ENCODE measurements at regions not wholly inside any gene's neighbourhood (a gene's known extent, or its start where the extent isn't known, plus 50 kb on each side); places are given as distances from the start of the nearest gene placed in this dataset.

DNA sequence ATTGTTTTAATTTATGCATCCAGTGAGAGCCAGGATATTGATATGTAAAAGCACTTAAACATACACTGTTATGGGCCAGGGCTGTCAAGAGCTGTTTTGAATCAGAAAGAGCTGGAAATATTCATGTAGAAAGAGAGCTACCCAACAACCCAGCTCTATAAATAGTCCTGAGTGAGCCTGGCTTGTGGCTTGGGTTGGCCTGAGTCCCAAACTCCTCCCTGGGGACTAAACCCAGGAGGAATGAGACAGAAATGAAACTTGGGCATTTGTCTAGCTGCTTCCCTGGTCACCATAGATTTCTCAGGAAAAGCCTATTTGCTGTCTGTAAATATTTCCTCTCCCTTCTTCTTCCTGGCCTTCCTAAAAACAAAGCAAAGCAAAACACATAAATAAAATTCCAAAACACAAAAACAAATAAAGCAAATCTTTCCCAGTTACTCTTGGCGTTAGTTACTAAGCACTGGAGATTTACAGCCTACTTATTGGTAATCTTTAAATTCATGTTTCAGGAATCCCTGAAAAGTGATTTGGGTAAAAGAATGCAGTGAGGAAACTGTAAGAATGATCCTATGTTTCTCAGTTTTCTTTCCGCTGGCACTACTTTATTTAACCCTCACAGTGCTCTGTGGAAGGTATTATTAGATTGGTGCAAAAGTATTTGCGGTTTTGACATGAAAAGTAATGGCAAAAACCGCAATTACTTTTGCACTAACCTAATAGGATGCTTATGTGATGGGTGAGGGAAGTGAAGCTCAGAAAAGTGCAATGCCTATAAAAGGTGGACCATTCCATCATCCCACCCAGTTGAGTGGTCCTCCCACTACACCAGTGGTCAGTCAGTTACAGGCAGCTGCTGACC lies 111.8 kb downstream of the CARTPT start (continued):
- TF ChIP-seq, protein P1, sequence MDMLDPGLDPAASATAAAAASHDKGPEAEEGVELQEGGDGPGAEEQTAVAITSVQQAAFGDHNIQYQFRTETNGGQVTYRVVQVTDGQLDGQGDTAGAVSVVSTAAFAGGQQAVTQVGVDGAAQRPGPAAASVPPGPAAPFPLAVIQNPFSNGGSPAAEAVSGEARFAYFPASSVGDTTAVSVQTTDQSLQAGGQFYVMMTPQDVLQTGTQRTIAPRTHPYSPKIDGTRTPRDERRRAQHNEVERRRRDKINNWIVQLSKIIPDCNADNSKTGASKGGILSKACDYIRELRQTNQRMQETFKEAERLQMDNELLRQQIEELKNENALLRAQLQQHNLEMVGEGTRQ (IDR thresholded peaks at IDR 0.05; ENCODE audit: low read depth, low read length) = no peak
- TF ChIP-seq NFE2L2 (IDR thresholded peaks at IDR 0.05; ENCODE audit: low read depth, low read length) = no peak

DNA sequence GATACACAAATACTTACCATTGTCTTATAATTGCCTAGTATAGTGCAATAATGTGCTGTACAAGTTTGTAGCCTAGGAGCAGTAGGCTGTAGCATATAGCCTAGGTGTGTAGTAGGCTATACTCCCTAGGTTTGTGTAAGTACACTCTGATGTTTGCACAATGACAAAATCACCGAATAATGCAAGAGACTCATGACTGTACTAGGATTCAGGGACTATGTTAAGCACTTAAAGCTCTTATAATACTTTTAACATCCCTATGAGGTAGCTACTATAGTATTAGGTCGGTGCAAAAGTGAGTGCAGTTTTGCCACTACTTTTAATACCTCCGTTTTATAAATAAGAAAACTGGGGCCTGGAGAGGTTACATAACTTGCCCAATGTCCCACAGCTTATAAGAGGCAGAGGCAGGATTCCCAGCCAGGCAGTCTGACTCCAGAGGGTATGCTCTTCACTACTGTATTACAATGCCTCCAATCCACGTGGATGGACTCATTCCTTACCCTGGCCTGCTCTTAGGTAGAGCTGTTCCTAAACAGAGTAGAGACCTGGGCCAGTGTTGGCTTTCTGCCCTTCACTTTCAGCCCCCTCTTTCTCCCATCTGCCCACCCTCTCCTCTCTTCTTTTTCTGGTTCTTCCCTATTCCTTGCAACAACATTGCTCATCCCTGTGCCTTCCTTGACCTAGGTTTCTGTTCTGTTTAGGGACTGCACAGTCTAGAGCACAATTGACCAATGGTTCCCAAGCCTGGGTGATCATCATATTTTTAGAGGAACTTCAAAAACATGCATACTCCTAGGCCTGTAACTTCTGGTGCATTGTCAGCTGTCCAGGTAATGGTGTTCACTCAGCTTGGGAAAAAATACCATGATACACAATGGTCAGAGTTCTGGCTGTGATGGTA lies 114.0 kb downstream of the CARTPT start:
- Histone ChIP-seq H2BK120ac (ENCODE audit: low read depth, low read length) (no peak overlapping the region), H4K5ac (ENCODE audit: low read depth, low read length) (no peak overlapping the region), H4K8ac (ENCODE audit: low read depth in 2 of 2, low read length in 2 of 2) (no peak overlapping the region), H3K4me2 (ENCODE audit: low read depth, low read length) (no peak overlapping the region), H3K9me1 (ENCODE audit: insufficient read depth, low read length) (0 out of 2 replicates have a peak, but pooled peaks cover 2% of the 10 kb centered on the region), H3K27ac (ENCODE audit: insufficient read depth, low read length) (no peak overlapping the region), H4K20me1 (ENCODE audit: insufficient read depth, low read length) (no peaks in the 10 kb centered on the region), H2BK5ac (ENCODE audit: low read depth, low read length, poor library complexity, severe bottlenecking) (no peak overlapping the region), H4K91ac (ENCODE audit: insufficient read depth, low read depth, low read length) (no peak overlapping the region), H3K4me1 (ENCODE audit: control insufficient read depth, insufficient read depth, low read length) (peaks cover 3% of the 10 kb centered on the region), H3K56ac (ENCODE audit: extremely low read depth, insufficient read depth, low read length) (no peak overlapping the region), H3K4me3 (ENCODE audit: insufficient read depth, low read depth, low read length) (no peak overlapping the region), H3K14ac (replicated peaks; ENCODE audit: low read depth, low read length) (no peak overlapping the region), H2AK9ac (replicated peaks; ENCODE audit: low read depth, low read length, poor library complexity) (no peak overlapping the region), H2AFZ (replicated peaks; ENCODE audit: low read length, poor library complexity) (peak overlapping the region; percentile 34), H3K4ac (ENCODE audit: low read depth, low read length) (no peak overlapping the region), H3K36me3 (ENCODE audit: control insufficient read depth, insufficient read depth, low read length) (no peaks in the 10 kb centered on the region), H2AK5ac (ENCODE audit: low read depth, low read length) (no peak overlapping the region), H3K27me3 (ENCODE audit: control insufficient read depth, insufficient read depth, low read length) (no peaks in the 10 kb centered on the region; the same call in 1 of the 2 replicates), H3K9ac (ENCODE audit: low read depth, low read length) (no peak overlapping the region), H3K23ac (ENCODE audit: low read depth, low read length) (no peak overlapping the region), H3K79me1 (ENCODE audit: low read depth in 1 of 2, low read length in 2 of 2) (no peaks in the 10 kb centered on the region), H3K18ac (ENCODE audit: low read depth, low read length) (no peak overlapping the region), H3K9me3 (ENCODE audit: control insufficient read depth, insufficient read depth, low read length) (no peaks in the 10 kb centered on the region), H2BK15ac (ENCODE audit: low read depth, low read length) (no peak overlapping the region), H2BK20ac (ENCODE audit: low read depth, low read length) (no peak overlapping the region)
- dilution Hi-C loops (cut with HindIII; ENCODE audit: low sequenced_read_pairs, unreplicated experiment) (no loop called here), intact Hi-C loops (cut with micrococcal nuclease) (no loop called here), in situ Hi-C loops (cut with MboI; ENCODE audit: low sequenced_read_pairs) (no loop called here)
- ChIA-PET POLR2A (ENCODE audit: unreplicated experiment) (no interaction called here), CTCF (no interaction called here)
- no peak for ATAC-seq (ENCODE audit: low read depth)
- no peak for DNase-seq
- no CpG with 5 or more reads among the region's 4 CpGs for WGBS, 2 experiments (ENCODE audit: extremely low coverage in 2 of 2, insufficient read length in 1 of 2)
- BruUV-seq (replicated peaks) = no TSS peak
- TF ChIP-seq NFE2L2 (IDR thresholded peaks at IDR 0.05; ENCODE audit: low read depth, low read length) = no peak
- TF ChIP-seq CHD1 (IDR thresholded peaks at IDR 0.05; ENCODE audit: low read depth, low read length) = no peak
- TF ChIP-seq SMC3 (IDR thresholded peaks at IDR 0.05; ENCODE audit: low read depth, low read length) = no peak
- TF ChIP-seq, protein P2, sequence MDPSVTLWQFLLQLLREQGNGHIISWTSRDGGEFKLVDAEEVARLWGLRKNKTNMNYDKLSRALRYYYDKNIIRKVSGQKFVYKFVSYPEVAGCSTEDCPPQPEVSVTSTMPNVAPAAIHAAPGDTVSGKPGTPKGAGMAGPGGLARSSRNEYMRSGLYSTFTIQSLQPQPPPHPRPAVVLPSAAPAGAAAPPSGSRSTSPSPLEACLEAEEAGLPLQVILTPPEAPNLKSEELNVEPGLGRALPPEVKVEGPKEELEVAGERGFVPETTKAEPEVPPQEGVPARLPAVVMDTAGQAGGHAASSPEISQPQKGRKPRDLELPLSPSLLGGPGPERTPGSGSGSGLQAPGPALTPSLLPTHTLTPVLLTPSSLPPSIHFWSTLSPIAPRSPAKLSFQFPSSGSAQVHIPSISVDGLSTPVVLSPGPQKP (IDR thresholded peaks at IDR 0.05; ENCODE audit: borderline replicate concordance, low read depth, low read length) = no peak
- no peak for TF ChIP-seq BHLHE40 (IDR thresholded peaks at IDR 0.05; ENCODE audit: low read depth, low read length)
- no peak for TF ChIP-seq RAD21 (IDR thresholded peaks at IDR 0.05; ENCODE audit: low read length)
- no peak for TF ChIP-seq MAZ (IDR thresholded peaks at IDR 0.05; ENCODE audit: borderline replicate concordance, low read depth, low read length)
- TF ChIP-seq, protein P1 (IDR thresholded peaks at IDR 0.05; ENCODE audit: low read depth, low read length) = no peak

Data from IMR-90 (cell line).